ENCODE measurements at regions not wholly inside any gene's neighbourhood (a gene's known extent, or its start where the extent isn't known, plus 50 kb on each side); places are given as distances from the start of the nearest gene placed in this dataset.

GRCh38 chr6:62819640-62820039 is 391.6 kb upstream of the FKBP1C start:
- intact Hi-C loops (cut with DNase I; ENCODE audit: low total_unique reads): no loop called here
- Histone ChIP-seq H3K27ac (no peak overlapping the region), H3K9me3 (peaks cover 5 to 22% (median 15%) of the 10 kb centered on the region in 4 donors), H3K4me1 (no peaks in the 10 kb centered on the region), H3K4me3 (no peak overlapping the region), H3K36me3 (no peaks in the 10 kb centered on the region), H3K27me3 (no peaks in the 10 kb centered on the region)
- WGBS, 5 donors: 32 to 60% (median 39%) methylated on average over 2 of the region's 2 CpGs
- no peak for DNase-seq
- TF ChIP-seq POLR2AphosphoS5 (IDR thresholded peaks at IDR 0.05) (no peak), POLR2A (IDR thresholded peaks at IDR 0.05) (no peak), EP300 (IDR thresholded peaks at IDR 0.05) (no peak), CTCF (IDR thresholded peaks at IDR 0.05) (no peak)

- H3K4me1 ChIP-seq: no peaks in the 10 kb centered on the region
- no peak for DNase-seq
- no peak overlapping the region for H3K4me3 ChIP-seq
- no peaks in the 10 kb centered on the region for H3K9me3 ChIP-seq
- intact Hi-C loops (cut with DNase I; ENCODE audit: low total_unique reads): no loop called here
- no peaks in the 10 kb centered on the region for H3K27me3 ChIP-seq
- H3K36me3 ChIP-seq: no peaks in the 10 kb centered on the region
- 29 to 76% (median 67%) methylated on average over 1 of the region's 1 CpG for WGBS, 5 donors
- TF ChIP-seq CTCF (IDR thresholded peaks at IDR 0.05) (no peak), EP300 (IDR thresholded peaks at IDR 0.05) (no peak), POLR2AphosphoS5 (IDR thresholded peaks at IDR 0.05) (no peak), POLR2A (IDR thresholded peaks at IDR 0.05) (no peak)
- H3K27ac ChIP-seq: no peak overlapping the region
Observed at GRCh38 chr6:62808565-62809293, 402.5 kb upstream of the FKBP1C start.

- Histone ChIP-seq H3K4me1 (no peaks in the 10 kb centered on the region), H3K27me3 (no peaks in the 10 kb centered on the region), H3K4me3 (no peak overlapping the region), H3K27ac (no peak overlapping the region), H3K9me3 (no peaks in the 10 kb centered on the region), H3K36me3 (no peaks in the 10 kb centered on the region)
- DNase-seq: no peak
- TF ChIP-seq EP300 (IDR thresholded peaks at IDR 0.05): no peak
- TF ChIP-seq POLR2AphosphoS5 (IDR thresholded peaks at IDR 0.05): no peak
- intact Hi-C loops (cut with DNase I; ENCODE audit: low total_unique reads): no loop called here
- 63 to 86% (median 70%) methylated on average over 4 of the region's 4 CpGs for WGBS, 5 donors
Observed at GRCh38 chr6:62805431-62805830, 405.8 kb upstream of the FKBP1C start.

- Histone ChIP-seq H3K27me3 (no peaks in the 10 kb centered on the region), H3K4me1 (no peaks in the 10 kb centered on the region), H3K36me3 (no peaks in the 10 kb centered on the region), H3K4me3 (no peak overlapping the region), H3K27ac (no peak overlapping the region), H3K9me3 (no peaks in the 10 kb centered on the region)
- intact Hi-C loops (cut with DNase I; ENCODE audit: low total_unique reads): no loop called here
- TF ChIP-seq POLR2AphosphoS5 (IDR thresholded peaks at IDR 0.05): no peak
- no peak for TF ChIP-seq CTCF (IDR thresholded peaks at IDR 0.05)
- no peak for TF ChIP-seq EP300 (IDR thresholded peaks at IDR 0.05)
- no peak for TF ChIP-seq POLR2A (IDR thresholded peaks at IDR 0.05)
- DNase-seq: no peak
- WGBS, 5 donors: 84 to 91% (median 86%) methylated on average over 6 to 7 of the region's 7 CpGs
Observed at GRCh38 chr6:62803094-62803493, 408.2 kb upstream of the FKBP1C start.

GRCh38 chr6:62797190-62797589 is 414.1 kb upstream of the FKBP1C start:
- H3K4me3 ChIP-seq: no peak overlapping the region
- H3K27ac ChIP-seq: no peak overlapping the region
- H3K4me1 ChIP-seq: no peaks in the 10 kb centered on the region
- no peak for DNase-seq
- H3K27me3 ChIP-seq: no peaks in the 10 kb centered on the region
- TF ChIP-seq CTCF (IDR thresholded peaks at IDR 0.05): no peak
- WGBS, 5 donors: 66 to 83% (median 73%) methylated on average over 4 of the region's 4 CpGs
- no peaks in the 10 kb centered on the region for H3K36me3 ChIP-seq
- no peaks in the 10 kb centered on the region for H3K9me3 ChIP-seq
- intact Hi-C loops (cut with DNase I; ENCODE audit: low total_unique reads): no loop called here
